HFFc6 (cell line): ENCODE measurements at regions not wholly inside any gene's neighbourhood (a gene's known extent, or its start where the extent isn't known, plus 50 kb on each side); places are given as distances from the start of the nearest gene placed in this dataset.

ENCODE experiments used
- DNase-seq: peaks from one replicate; pipeline ENCODE4 v3.0.0-alpha.2; 2018
- H3K27ac Mint-ChIP-seq: 2 replicates; pipeline ENCODE4 v1.8.0; 2020; ENCODE audit warnings: mild to moderate bottlenecking, mixed read lengths
- H3K27me3 Mint-ChIP-seq: 2 replicates; pipeline ENCODE4 v1.8.0; 2021; ENCODE audit warnings: mild to moderate bottlenecking, moderate library complexity, mixed read lengths; ENCODE audit not compliant: insufficient read depth
- H3K36me3 Mint-ChIP-seq: 2 replicates; pipeline ENCODE4 v1.8.0; 2021; ENCODE audit warnings: low read depth, mixed read lengths
- H3K4me1 Mint-ChIP-seq: 2 replicates; pipeline ENCODE4 v1.8.0; 2020; ENCODE audit warnings: low read depth, mixed read lengths
- H3K4me3 Mint-ChIP-seq: 2 replicates; pipeline ENCODE4 v1.8.0; 2020; ENCODE audit warnings: mild to moderate bottlenecking, moderate library complexity, mixed read lengths
- H3K9me3 Mint-ChIP-seq: 2 replicates; pipeline ENCODE4 v1.8.0; 2020; ENCODE audit warnings: mild to moderate bottlenecking, mixed read lengths
- TF ChIP-seq, protein P1 (sequence below): fragments of 200-600 bp; sonication (generic); IDR thresholded peaks from 2 replicates; pipeline ENCODE4 v1.5.0; 2021; ENCODE audit warnings: antibody characterized with exemption, mild to moderate bottlenecking

DNA sequence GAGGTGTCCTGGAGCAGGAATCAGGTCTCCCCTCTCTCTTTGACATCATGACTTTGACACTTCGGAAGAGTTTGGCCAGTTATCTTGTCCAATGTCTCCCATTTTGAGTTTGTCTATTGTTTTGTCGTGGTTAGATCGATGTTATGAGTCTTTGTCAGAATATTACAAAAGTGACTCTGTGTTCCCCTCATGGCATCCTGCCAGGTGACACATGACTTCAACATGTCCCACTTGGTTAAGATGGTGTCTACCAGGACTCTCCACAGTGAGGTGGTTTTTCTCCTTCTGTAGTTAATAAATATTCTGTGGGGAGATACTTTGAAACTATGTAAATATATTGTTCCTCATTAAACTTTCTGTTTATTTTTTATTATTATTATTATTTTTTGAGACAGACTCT is 76.6 kb upstream of the BZW1 start:
- no peak for DNase-seq
- H3K4me1 Mint-ChIP-seq = peaks cover 17% of the 10 kb centered on the region
- TF ChIP-seq, protein P1, sequence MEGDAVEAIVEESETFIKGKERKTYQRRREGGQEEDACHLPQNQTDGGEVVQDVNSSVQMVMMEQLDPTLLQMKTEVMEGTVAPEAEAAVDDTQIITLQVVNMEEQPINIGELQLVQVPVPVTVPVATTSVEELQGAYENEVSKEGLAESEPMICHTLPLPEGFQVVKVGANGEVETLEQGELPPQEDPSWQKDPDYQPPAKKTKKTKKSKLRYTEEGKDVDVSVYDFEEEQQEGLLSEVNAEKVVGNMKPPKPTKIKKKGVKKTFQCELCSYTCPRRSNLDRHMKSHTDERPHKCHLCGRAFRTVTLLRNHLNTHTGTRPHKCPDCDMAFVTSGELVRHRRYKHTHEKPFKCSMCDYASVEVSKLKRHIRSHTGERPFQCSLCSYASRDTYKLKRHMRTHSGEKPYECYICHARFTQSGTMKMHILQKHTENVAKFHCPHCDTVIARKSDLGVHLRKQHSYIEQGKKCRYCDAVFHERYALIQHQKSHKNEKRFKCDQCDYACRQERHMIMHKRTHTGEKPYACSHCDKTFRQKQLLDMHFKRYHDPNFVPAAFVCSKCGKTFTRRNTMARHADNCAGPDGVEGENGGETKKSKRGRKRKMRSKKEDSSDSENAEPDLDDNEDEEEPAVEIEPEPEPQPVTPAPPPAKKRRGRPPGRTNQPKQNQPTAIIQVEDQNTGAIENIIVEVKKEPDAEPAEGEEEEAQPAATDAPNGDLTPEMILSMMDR = no peak

DNA sequence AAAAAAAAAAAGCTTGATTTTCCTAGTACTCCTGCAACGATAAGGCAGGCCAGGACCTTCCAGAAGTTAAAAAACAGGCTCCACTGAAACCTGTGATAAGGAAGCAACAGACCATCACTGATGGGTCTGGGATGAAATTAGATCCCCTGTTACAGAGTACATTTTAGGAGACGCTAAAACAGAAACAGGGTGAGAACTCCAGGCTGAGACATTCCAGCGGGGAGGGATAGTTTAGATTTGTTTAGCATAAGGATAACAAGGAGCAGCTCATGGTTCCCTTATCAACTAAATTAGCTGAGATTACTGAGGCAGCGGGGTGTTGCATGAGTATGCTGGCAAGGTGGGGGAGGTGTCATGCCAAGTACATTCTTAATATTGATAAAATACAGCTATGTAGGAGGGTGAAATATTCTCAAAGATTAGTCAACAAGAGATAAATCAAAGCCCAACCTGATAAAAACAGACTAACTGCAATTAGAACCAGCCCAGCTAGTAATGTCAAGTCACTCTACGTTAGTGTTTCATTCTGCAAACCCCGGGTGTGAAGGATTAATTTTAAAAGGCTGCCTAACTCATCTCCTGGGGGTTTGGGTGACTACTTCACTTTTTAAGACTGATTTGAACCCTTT is 75.0 kb upstream of the BZW1 start:
- peaks cover 17% of the 10 kb centered on the region for H3K4me1 Mint-ChIP-seq
- no peak overlapping the region for H3K4me3 Mint-ChIP-seq
- H3K27me3 Mint-ChIP-seq = peaks cover 18% of the 10 kb centered on the region
- TF ChIP-seq, protein P1 = no peak
- no peak overlapping the region for H3K27ac Mint-ChIP-seq
- no peaks in the 10 kb centered on the region for H3K36me3 Mint-ChIP-seq
- no peaks in the 10 kb centered on the region for H3K9me3 Mint-ChIP-seq
- DNase-seq = no peak

More for the DNA sequence above, 76.6 kb upstream of the BZW1 start:
- Mint-ChIP-seq H3K9me3 (no peaks in the 10 kb centered on the region), H3K27ac (no peak overlapping the region), H3K36me3 (no peaks in the 10 kb centered on the region), H3K27me3 (peaks cover 17% of the 10 kb centered on the region), H3K4me3 (no peak overlapping the region)

DNA sequence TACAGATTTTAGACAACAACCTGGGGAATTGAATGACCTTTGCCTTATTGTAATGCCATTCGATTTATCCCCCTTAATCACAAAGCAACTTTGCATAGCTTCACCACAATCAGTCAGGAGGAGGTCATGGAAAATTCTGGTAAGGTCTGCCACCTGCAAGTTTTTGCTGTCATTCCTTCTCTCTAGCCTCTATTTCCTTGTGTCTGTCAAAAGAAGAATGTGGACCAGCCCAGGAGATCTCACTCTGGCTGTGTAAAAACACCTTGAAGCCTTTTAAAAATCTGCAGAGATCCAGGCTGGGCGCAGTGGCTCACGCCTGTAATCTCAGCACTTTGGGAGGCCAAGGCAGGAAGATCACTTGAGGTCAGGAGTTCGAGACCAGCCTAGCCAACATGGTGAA is 74.1 kb upstream of the BZW1 start:
- no peaks in the 10 kb centered on the region for H3K9me3 Mint-ChIP-seq
- H3K4me1 Mint-ChIP-seq = peaks cover 21% of the 10 kb centered on the region
- peaks cover 15% of the 10 kb centered on the region for H3K27me3 Mint-ChIP-seq
- H3K4me3 Mint-ChIP-seq = no peak overlapping the region
- H3K27ac Mint-ChIP-seq = no peak overlapping the region
- no peak for DNase-seq
- H3K36me3 Mint-ChIP-seq = no peaks in the 10 kb centered on the region
- TF ChIP-seq, protein P1 = no peak

DNA sequence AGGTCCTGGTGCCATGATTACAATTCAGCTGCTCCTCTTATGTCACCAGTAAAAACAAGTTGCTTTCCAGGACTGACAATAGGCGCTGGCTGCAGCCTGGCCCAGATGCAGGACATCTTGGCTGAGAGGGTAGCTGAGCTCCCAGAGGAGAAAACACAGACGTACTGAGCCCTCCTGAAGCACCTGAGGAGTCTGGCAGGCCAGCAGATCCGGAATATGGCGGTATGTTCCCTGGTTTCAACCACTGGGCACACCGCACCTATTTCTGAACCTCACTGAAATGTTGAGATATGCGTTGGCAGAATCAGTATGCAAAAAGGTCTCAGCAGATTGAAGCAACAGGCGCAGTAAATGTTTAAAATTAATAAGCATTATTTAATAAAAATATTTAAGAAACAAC is 73.1 kb upstream of the BZW1 start:
- Mint-ChIP-seq H3K9me3 (no peaks in the 10 kb centered on the region), H3K27ac (no peak overlapping the region), H3K4me3 (no peak overlapping the region), H3K27me3 (peaks cover 14% of the 10 kb centered on the region), H3K36me3 (no peaks in the 10 kb centered on the region), H3K4me1 (peaks cover 21% of the 10 kb centered on the region)
- no peak for DNase-seq
- TF ChIP-seq, protein P1 = no peak

DNA sequence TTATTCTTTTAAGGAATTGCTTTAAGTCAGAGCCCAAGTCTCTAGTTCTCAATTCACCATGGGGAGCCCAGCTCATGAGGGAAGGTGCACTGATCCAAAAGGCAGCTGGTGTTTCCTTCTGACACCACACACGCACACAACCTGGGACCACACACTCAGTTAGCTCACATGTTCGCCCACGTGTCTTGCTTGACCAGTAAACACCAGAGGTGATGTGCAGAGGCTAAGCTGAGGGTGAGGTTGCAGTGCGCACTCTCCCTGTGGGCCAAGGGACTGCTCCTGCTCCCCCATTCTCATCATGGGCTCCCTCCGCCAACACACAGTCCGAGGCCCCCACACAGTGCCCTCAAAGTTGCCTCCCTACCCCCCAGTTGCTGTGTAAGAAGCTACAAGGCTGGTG is 70.8 kb upstream of the BZW1 start:
- Mint-ChIP-seq H3K27me3 (peaks cover 12% of the 10 kb centered on the region), H3K4me3 (no peak overlapping the region), H3K27ac (no peak overlapping the region), H3K36me3 (no peaks in the 10 kb centered on the region), H3K4me1 (peaks cover 6% of the 10 kb centered on the region), H3K9me3 (no peaks in the 10 kb centered on the region)
- TF ChIP-seq, protein P1 = no peak
- no peak for DNase-seq
